ENCODE measurements at regions not wholly inside any gene's neighbourhood (a gene's known extent, or its start where the extent isn't known, plus 50 kb on each side); places are given as distances from the start of the nearest gene placed in this dataset.
"Not testable (repeated sequence)": the region's sequence is repeated elsewhere in the genome, so short reads cannot be mapped to it uniquely, and the experiment has no call there.

GRCh38 chr3:177893331-177893730 is 642.9 kb upstream of the KCNMB2 start:
- DNase-seq (ENCODE audit: low spot score): peak; percentile 1

DNA sequence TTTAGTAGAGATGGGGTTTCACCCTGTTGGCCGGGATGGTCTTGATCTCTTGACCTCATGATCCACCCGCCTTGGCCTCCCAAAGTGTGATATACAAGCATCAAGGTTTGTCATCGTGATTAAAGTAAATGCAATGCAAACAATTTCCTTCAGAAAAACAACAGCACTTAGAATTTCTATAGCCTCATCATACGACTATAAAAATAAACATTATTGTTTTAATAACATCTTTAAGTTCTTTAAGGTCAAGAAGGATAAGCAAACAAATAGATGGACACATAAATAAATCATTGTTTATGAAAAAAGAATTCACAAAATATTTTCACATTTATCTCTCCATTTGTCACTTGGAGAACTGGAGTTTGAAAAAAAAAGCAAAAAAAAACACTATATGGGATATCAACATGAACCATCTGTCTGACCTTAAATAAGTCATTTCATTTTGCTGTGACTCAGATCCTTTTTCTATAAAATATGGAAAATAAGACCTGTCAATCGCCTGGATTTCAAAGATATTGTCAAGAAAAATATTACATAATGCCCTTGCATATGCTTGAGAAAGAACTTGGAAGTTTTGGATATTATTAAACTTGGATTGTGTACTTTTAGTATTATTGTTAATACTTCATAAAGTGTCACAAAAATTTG is 642.0 kb upstream of the KCNMB2 start:
- DNase-seq (ENCODE audit: low spot score): no peak

- DNase-seq (ENCODE audit: low spot score): no peak
These were observed 638.1 kb upstream of the KCNMB2 start for GRCh38 chr3:177898185-177898584.

DNA sequence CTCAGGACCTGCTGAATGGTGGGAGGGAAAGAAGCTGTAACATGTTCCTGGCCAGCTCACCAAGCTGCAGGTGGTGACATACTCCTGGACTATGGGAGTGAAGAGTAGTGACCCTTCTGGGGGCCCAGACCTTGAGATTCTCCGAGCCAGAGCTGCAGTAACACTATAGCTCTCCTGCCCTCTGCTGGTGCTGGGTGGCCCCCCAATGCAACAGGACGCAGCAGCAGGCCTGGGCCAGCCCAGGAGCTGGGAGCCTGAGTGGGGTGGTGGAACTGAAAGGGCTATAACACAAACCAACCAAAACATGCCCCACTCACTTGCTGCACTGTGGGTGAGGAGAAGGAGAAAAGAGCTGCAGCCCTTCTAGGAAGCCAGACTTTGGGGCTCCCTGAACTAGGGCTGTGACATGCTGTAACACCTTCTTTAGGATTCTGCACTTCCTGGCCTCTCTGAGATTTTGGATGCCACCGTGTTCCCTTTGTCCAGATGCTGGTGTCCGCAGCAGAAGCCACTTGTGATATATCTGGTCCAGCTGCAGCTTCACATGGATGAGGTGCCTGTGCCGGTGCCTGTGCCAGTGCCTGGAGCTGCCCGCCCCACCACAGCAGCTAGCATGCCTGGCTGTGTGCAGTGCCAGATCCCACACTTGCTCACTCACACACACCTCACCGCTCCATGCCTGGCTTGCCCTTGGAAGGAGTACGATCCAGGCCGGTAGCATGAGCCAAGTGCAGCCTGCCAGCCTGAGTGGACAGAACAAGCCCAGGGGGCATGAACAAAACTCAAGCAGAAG is 636.8 kb upstream of the KCNMB2 start:
- no peak for DNase-seq (ENCODE audit: low spot score)

GRCh38 chr3:177902876-177903275 is 633.4 kb upstream of the KCNMB2 start:
- no peak for DNase-seq (ENCODE audit: low spot score)

GRCh38 chr3:177904621-177905020 is 631.6 kb upstream of the KCNMB2 start:
- peak; percentile 12 for DNase-seq (ENCODE audit: low spot score)

GRCh38 chr3:177905173-177906125 is 630.8 kb upstream of the KCNMB2 start:
- peak; percentile 59 for DNase-seq (ENCODE audit: low spot score)

DNA sequence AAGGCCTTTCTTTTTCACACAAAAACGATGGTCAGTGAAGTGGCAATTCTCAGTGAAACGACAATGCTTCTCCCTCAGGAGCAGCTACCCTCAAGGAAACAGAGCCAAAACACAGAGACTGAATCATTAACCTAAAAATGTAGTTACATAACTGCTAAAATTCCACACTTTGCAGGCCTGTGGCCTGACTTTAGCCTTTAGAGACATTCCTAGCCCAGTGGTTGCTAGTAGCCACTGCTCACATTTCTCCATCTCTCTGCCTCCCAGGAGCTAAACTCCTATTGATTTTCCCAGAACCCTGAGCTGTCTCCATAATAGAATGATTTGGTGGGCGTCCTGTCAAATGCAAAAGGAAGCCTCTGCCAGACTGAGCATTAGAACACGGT is 630.1 kb upstream of the KCNMB2 start:
- DNase-seq (ENCODE audit: low spot score): peak; percentile 76

DNA sequence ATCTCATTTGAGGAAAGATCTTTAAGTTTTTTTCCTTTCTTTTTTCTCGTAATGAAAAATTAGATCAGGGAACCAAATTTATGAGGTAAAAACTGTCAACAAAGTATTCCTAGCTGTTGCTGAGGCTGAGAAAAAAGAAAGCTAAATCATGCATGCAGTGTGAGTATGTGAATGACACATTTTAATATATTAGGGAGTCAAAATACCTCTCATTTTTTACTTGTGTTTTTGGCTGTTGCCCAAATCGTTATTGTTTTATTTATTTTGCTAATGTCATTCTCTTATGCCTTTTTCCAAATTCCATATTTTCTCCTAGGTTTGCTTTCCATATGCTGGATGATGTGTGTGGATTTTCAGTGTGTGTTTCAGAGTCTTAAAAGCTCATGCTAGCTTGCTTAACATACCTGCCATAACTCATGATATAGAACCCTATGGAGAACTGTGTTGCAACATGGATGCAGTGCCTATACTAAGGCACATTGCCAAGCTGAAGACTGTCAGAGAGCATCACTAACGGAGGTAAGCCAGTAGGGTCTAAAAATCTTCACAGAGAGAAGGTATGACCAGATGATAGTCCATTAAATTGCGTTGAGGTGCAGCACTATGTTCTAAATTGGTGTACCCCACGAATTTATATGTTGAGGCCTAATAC is 629.5 kb upstream of the KCNMB2 start:
- DNase-seq (ENCODE audit: low spot score): no peak

DNA sequence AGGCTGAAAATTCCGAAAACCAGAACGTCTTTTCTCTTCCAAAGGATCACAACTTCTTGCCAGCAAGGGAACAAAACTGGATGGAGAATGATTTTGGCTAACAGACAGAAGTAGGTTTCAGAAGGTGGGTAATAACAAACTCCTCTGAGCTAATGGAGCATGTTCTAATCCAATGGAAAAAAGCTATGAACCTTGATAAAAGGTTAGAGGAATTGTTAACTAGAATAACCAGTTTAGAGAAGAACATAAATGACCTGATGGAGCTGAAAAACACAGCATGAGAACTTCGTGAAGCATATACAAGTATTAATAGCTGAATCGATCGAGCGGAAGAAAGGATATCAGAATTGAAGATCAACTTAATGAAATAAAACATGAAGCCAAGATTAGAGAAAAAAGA is 626.7 kb upstream of the KCNMB2 start:
- DNase-seq (ENCODE audit: low spot score): not testable (repeated sequence)

DNA sequence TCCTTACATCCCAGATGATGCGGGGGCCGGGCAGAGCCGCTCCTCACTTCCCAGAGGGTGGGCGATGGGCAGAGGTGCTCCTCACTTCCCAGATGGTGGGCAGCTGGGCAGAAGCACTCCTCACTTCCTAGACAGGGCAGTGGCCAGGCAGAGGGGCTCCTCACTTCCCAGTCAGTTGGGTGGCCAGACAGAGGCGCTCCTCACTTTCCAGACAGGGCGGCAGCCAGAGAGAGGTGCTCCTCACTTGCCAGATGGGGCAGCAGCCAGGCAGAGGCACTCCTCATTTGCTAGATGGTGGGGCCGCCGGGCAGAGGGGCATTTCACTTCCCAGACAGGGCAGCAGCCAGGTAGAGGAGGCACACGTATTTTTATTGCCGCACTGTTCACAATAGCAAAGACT is 622.0 kb upstream of the KCNMB2 start:
- no peak for DNase-seq (ENCODE audit: low spot score)

- DNase-seq (ENCODE audit: low spot score): no peak
These were observed 619.8 kb upstream of the KCNMB2 start for GRCh38 chr3:177916461-177916860.

GRCh38 chr3:177917234-177917861 is 618.9 kb upstream of the KCNMB2 start:
- no peak for DNase-seq (ENCODE audit: low spot score)

GRCh38 chr3:177921153-177921552 is 615.1 kb upstream of the KCNMB2 start:
- DNase-seq (ENCODE audit: low spot score): no peak

- no peak for DNase-seq (ENCODE audit: low spot score)
These were observed 612.0 kb upstream of the KCNMB2 start for GRCh38 chr3:177924261-177924660.

- DNase-seq (ENCODE audit: low spot score): peak; percentile 69
These were observed 607.9 kb upstream of the KCNMB2 start for GRCh38 chr3:177928172-177928873.

GRCh38 chr3:177929310-177929709 is 606.9 kb upstream of the KCNMB2 start:
- DNase-seq (ENCODE audit: low spot score): no peak

GRCh38 chr3:177930771-177931170 is 605.5 kb upstream of the KCNMB2 start:
- DNase-seq (ENCODE audit: low spot score): no peak

DNA sequence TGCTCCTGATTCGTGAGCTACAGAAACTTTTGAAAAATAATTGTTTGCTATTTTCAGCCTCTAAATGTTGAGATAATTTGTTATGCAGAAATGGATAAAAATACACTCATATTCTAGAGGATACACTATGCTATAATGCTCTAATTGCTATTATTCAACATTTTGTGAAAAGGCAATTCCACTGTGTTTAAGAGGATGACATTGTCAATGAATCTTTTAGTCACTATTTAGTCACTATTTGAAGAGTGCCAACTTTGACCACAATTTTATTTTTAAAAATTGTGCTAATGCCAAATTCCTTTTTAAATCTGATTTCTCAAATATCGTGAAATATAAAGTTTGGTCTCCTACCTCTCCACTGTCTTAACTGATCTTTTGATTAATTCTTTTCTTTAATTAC is 604.9 kb upstream of the KCNMB2 start:
- DNase-seq (ENCODE audit: low spot score): no peak

DNA sequence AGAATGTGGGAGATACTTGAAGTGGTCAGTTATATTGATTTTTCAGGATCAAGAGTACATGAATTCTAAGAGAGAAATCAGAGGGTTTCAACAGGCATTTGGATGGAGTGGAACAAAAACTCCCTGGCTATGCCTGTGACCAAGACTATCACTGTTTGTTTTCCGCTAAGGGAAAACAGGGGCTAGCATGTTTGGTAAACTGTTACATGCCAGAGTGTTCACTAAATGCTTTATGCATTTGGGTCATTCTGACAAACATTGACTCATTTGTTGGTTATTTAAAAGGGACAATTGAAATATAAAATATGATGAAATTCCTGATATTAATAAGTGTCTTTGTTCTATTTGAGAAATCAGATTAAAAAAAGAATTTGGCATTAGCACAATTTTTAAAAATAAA is 603.9 kb upstream of the KCNMB2 start:
- DNase-seq (ENCODE audit: low spot score): no peak

All from A172 (cell line).